K562 (cell line): ENCODE measurements at regions not wholly inside any gene's neighbourhood (a gene's known extent, or its start where the extent isn't known, plus 50 kb on each side); places are given as distances from the start of the nearest gene placed in this dataset.

ENCODE experiments used
- ATAC-seq: fragments of 200-7000 bp; cut with Tn5 transposase; 3 replicates; pipeline ENCODE4 v1.9.1; 2020; ENCODE audit warnings: moderate library complexity
- BruUV-seq: library from RNA; stranded (reverse); fragments of 400-500 nt; replicated peaks from 2 replicates; lab custom pipeline; 2021; lab: Mats Ljungman, UMichigan
- CTCF ChIA-PET: fragments of 300-600 bp; formaldehyde crosslinking; extraction: SDS; loops from one replicate; lab custom pipeline; 2021; ENCODE audit warnings: low intra/inter-chr PET ratio; lab: Yijun Ruan, JAX
- POLR2A ChIA-PET: fragments of 300-600, 350-650 bp; sonication (Branson Sonifier 250); formaldehyde crosslinking; extraction: SDS; loops from one replicate; lab custom pipeline; 2021; ENCODE audit warnings: antibody characterized with exemption, inconsistent platforms; lab: Yijun Ruan, JAX
- DNase-seq, 4 experiments: peaks; one replicate each; pipeline versions ENCODE4 v3.0.0 to v3.0.0-alpha.2; 2011 to 2018; ENCODE audit warnings: low spot score in 3 of 4, mixed read lengths in 3 of 4; ENCODE audit errors: extremely low read depth in 1 of 4
- FAIRE-seq: peaks from 2 replicates; lab custom pipeline; 2011; peaks lifted over from hg19 to GRCh38; lab: Jason Lieb, UNC
- H2AFZ ChIP-seq: 2 replicates; pipeline ENCODE4 v1.6.0; 2011; ENCODE audit warnings: low read depth, low read length, control low read depth, inconsistent platforms
- H3K27ac ChIP-seq: fragments of 200-600 bp; 3 replicates; pipeline ENCODE4 v1.8.0; 2011; ENCODE audit warnings: low read depth, mild to moderate bottlenecking, control low read depth, inconsistent platforms, low read length, moderate library complexity, mixed read lengths; ENCODE audit errors: extremely low read depth
- H3K27me3 ChIP-seq, 2 experiments: fragments of 300-600 bp in 1 of 2; 2 replicates in 1 of 2; 3 replicates in 1 of 2; pipeline versions ENCODE4 v1.6.0 to v1.8.0; 2011; ENCODE audit warnings: inconsistent platforms in 2 of 2, low read length in 2 of 2, mild to moderate bottlenecking in 1 of 2, mixed read lengths in 1 of 2, moderate library complexity in 1 of 2; ENCODE audit not compliant: control insufficient read depth in 2 of 2, insufficient read depth in 2 of 2
- H3K36me3 ChIP-seq: fragments of 300-600 bp; 3 replicates; pipeline ENCODE4 v1.8.0; 2011; ENCODE audit warnings: mild to moderate bottlenecking, low read length, inconsistent platforms; ENCODE audit not compliant: control insufficient read depth, insufficient read depth
- H3K4me1 ChIP-seq, 2 experiments: fragments of 200-600 bp in 1 of 2; replicated peaks in 1 of 2; 2 replicates in 1 of 2; 3 replicates in 1 of 2; pipeline versions ENCODE4 v1.5.1 to v1.8.0; 2011; ENCODE audit warnings: inconsistent platforms in 2 of 2, low read length in 2 of 2, mild to moderate bottlenecking in 1 of 2, mixed read lengths in 1 of 2, moderate library complexity in 1 of 2; ENCODE audit not compliant: control insufficient read depth in 2 of 2, insufficient read depth in 2 of 2
- H3K4me2 ChIP-seq: 2 replicates; pipeline ENCODE4 v1.6.1; 2011; ENCODE audit warnings: low read length, control low read depth, inconsistent platforms, mixed read lengths; ENCODE audit not compliant: insufficient read depth
- H3K4me3 ChIP-seq: fragments of 200-600 bp; sonication (generic), shearing (Covaris generic); 2 replicates; pipeline ENCODE4 v1.5.1; 2016; ENCODE audit warnings: control low read depth, inconsistent platforms
- H3K79me2 ChIP-seq: fragments of 200-600 bp; 3 replicates; pipeline ENCODE4 v1.8.0; 2011; ENCODE audit warnings: low read length, inconsistent platforms; ENCODE audit not compliant: control insufficient read depth, insufficient read depth
- H3K9ac ChIP-seq, 2 experiments: 2 replicates each; pipeline versions ENCODE4 v1.6.0 to v1.6.1; 2011; ENCODE audit warnings: low read depth in 2 of 2, low read length in 2 of 2, control low read depth in 1 of 2, inconsistent platforms in 1 of 2, mild to moderate bottlenecking in 1 of 2, mixed read lengths in 1 of 2; ENCODE audit not compliant: insufficient read depth in 1 of 2
- H3K9me1 ChIP-seq: one replicate; pipeline ENCODE4 v1.6.0; 2011; ENCODE audit warnings: inconsistent platforms, mild to moderate bottlenecking, low read length, moderate library complexity; ENCODE audit not compliant: control insufficient read depth, insufficient read depth
- H3K9me3 ChIP-seq: replicated peaks from 2 replicates; pipeline ENCODE4 v1.5.1; 2011; ENCODE audit warnings: low read depth, low read length, inconsistent platforms; ENCODE audit not compliant: control insufficient read depth, insufficient read depth
- H4K20me1 ChIP-seq: replicated peaks from 2 replicates; pipeline ENCODE4 v1.6.1; 2011; ENCODE audit warnings: low read length, inconsistent platforms, mixed read lengths; ENCODE audit not compliant: control insufficient read depth, insufficient read depth
- FOXP1 ChIP-seq: sonication (generic); formaldehyde crosslinking; IDR thresholded peaks from 2 replicates; pipeline ENCODE4 v1.8.0; 2022; ENCODE audit warnings: mild to moderate bottlenecking, missing genetic modification reagents
- IRF9 ChIP-seq: fragments of 450-650 bp; IDR thresholded peaks from 2 replicates; pipeline ENCODE4 v1.6.1; 2016; ENCODE audit warnings: missing biosample characterization, missing genetic modification characterization
- SFPQ ChIP-seq: fragments of 200-400 bp; formaldehyde crosslinking; IDR thresholded peaks from 2 replicates; pipeline ENCODE4 v1.6.1; 2017; ENCODE audit warnings: mild to moderate bottlenecking, low read depth, low read length, moderate library complexity
- SIN3A ChIP-seq, 2 experiments: fragments of 150-350 bp in 1 of 2; IDR thresholded peaks; 2 replicates each; pipeline ENCODE4 v1.6.1; 2011 to 2016; ENCODE audit warnings: borderline replicate concordance in 2 of 2, low read depth in 2 of 2, low read length in 2 of 2, mild to moderate bottlenecking in 2 of 2, moderate library complexity in 2 of 2; ENCODE audit not compliant: control insufficient read depth in 1 of 2
- THRA ChIP-seq: fragments of 450-650 bp; IDR thresholded peaks from 2 replicates; pipeline ENCODE4 v1.6.1; 2017; ENCODE audit warnings: mild to moderate bottlenecking, moderate library complexity
- ZBTB34 ChIP-seq: fragments of 250-450 bp; sonication (Bioruptor Pico); IDR thresholded peaks from 2 replicates; pipeline ENCODE4 v1.8.0; 2021; ENCODE audit warnings: mild to moderate bottlenecking, moderate library complexity
- ZNF830 ChIP-seq: fragments of 250-450 bp; sonication (Bioruptor Pico); IDR thresholded peaks from 2 replicates; pipeline ENCODE4 v1.5.0; 2021; ENCODE audit warnings: mild to moderate bottlenecking
- WGBS: fragments of 100-300 bp; shearing (Covaris generic); methylation state at CpG from one replicate; pipeline ENCODE4 v1.1.6; 2016; ENCODE audit warnings: low coverage, mixed read lengths; ENCODE audit not compliant: insufficient coverage; ENCODE audit errors: missing lambda C conversion rate; 5-methylcytosine and 5-hydroxymethylcytosine counted together
- in situ Hi-C: fragments of 300-500 bp; cut with MboI; formaldehyde crosslinking; loops from 4 replicates; pipeline ENCODE4 v1.15.0; 2018; ENCODE audit warnings: inconsistent platforms, mixed read lengths
- intact Hi-C: fragments of 100-400 bp; cut with micrococcal nuclease; formaldehyde crosslinking; loops from 2 replicates; pipeline ENCODE4 v1.14.2; 2022

- CTCF ChIA-PET: interaction anchor here (7.3 kb wide), 1 partner anchor 502 kb away, joined by 76 read pairs; no protein-coding TSS in a partner anchor
- Histone ChIP-seq H3K79me2 (no peaks in the 10 kb centered on the region), H3K27me3 (peaks cover 64 to 65% of the 10 kb centered on the region in 2 experiments), H3K9ac (no peak overlapping the region), H3K9me1 (no peaks in the 10 kb centered on the region), H3K4me1 (no peaks in the 10 kb centered on the region), H3K4me3 (no peak overlapping the region), H2AFZ (no peak overlapping the region), H3K36me3 (no peaks in the 10 kb centered on the region), H4K20me1 (0 out of 2 replicates have a peak, but pooled peaks cover 10% of the 10 kb centered on the region), H3K27ac (no peak overlapping the region), H3K9me3 (no peaks in the 10 kb centered on the region)
- no TSS peak for BruUV-seq
- intact Hi-C loops (no loop called here), in situ Hi-C loops (no loop called here)
- DNase-seq (no peak), ATAC-seq (no peak), FAIRE-seq (no peak)
- POLR2A ChIA-PET: interaction anchor here (1.4 kb wide), 1 partner anchor 18 kb away, joined by 4 read pairs; no protein-coding TSS in a partner anchor
- no peak for TF ChIP-seq SFPQ
- no peak for TF ChIP-seq FOXP1 (CRISPR knock-in tag)
- no peak for TF ChIP-seq SIN3A (IDR thresholded peaks at IDR 0.05; ENCODE audit: borderline replicate concordance in 2 of 2, control insufficient read depth in 1 of 2, low read depth in 2 of 2, low read length in 2 of 2)
- no peak for TF ChIP-seq THRA
- no peak for TF ChIP-seq ZBTB34 (CRISPR knock-in tag)
- TF ChIP-seq IRF9 (tag): no peak
- TF ChIP-seq ZNF830 (CRISPR knock-in tag): no peak
- TF ChIP-seq, all 486 proteins: peak for 0
- WGBS: 8% methylated on average over 30 of the region's 30 CpGs
- H3K4me2 ChIP-seq: no peak overlapping the region
These were observed 250.8 kb downstream of the C16orf95 start for GRCh38 chr16:87066133-87067002.
